Omental fat pad (tissue), 3 donors: ENCODE measurements at regions not wholly inside any gene's neighbourhood (a gene's known extent, or its start where the extent isn't known, plus 50 kb on each side); places are given as distances from the start of the nearest gene placed in this dataset.

ENCODE experiments used
- ATAC-seq: fragments of 150-250 bp; one replicate; pipeline ENCODE4 v1.9.1; 2016; ENCODE audit warnings: mild to moderate bottlenecking, moderate library complexity; ENCODE audit not compliant: low FRiP score
- DNase-seq: peaks from one replicate; pipeline ENCODE4 v3.0.0-alpha.2; 2019; ENCODE audit warnings: low spot score
- CTCF ChIP-seq, 3 donors: fragments of 450-650 bp; IDR thresholded peaks; one replicate each; pipeline ENCODE4 v1.5.1; 2016 to 2017; ENCODE audit warnings: antibody characterized with exemption in 3 of 3, mild to moderate bottlenecking in 3 of 3, moderate library complexity in 2 of 3

- TF ChIP-seq CTCF (IDR thresholded peaks at IDR 0.05) = no peak
- DNase-seq (no peak), ATAC-seq (no peak)
Measured at GRCh38 chr15:79373113-79373512, 59.0 kb upstream of the MINAR1 start.

DNA sequence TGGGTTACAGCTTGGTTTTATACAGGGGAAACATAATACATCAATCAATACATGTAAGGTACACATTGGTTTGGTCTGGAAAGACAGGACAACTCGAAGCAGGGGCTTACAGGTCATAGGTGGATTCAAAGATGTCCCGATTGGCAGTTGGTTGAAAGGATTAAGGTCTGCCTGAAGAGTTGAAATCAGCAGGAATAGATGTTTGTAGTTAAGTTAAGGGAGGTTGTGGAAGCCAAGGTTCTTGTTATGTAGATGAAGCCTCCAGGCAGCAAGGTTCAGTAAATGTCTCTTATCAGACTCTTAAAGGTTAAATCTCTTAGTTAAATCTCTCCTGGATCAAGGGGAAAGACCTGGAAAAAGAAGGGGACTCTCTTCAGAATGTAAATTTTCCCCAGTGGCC lies 58.4 kb upstream of the MINAR1 start:
- no peak for TF ChIP-seq CTCF (IDR thresholded peaks at IDR 0.05)

GRCh38 chr15:79376383-79376782 lies 55.8 kb upstream of the MINAR1 start:
- no peak for TF ChIP-seq CTCF (IDR thresholded peaks at IDR 0.05)
- no peak for ATAC-seq
- DNase-seq = no peak

More for the DNA sequence above, 58.4 kb upstream of the MINAR1 start:
- ATAC-seq = no peak
- DNase-seq = no peak

- ATAC-seq = no peak
- no peak for DNase-seq
Measured at GRCh38 chr15:79378394-79379109, 53.6 kb upstream of the MINAR1 start.

GRCh38 chr15:79380755-79381497 lies 51.2 kb upstream of the MINAR1 start:
- DNase-seq = peak; percentile 98
- TF ChIP-seq CTCF (IDR thresholded peaks at IDR 0.05) = peak in 1 of 3 donors; percentile 4
- ATAC-seq = peak; percentile 75

More at GRCh38 chr15:79378394-79379109, 53.6 kb upstream of the MINAR1 start:
- no peak for TF ChIP-seq CTCF (IDR thresholded peaks at IDR 0.05)

- ATAC-seq (no peak), DNase-seq (no peak)
- no peak for TF ChIP-seq CTCF (IDR thresholded peaks at IDR 0.05)
Measured at GRCh38 chr15:79381593-79381992, 50.5 kb upstream of the MINAR1 start.
